Spinal cord (tissue), 9 donors: ENCODE measurements at regions not wholly inside any gene's neighbourhood (a gene's known extent, or its start where the extent isn't known, plus 50 kb on each side); places are given as distances from the start of the nearest gene placed in this dataset.
"Not testable (repeated sequence)": the region's sequence is repeated elsewhere in the genome, so short reads cannot be mapped to it uniquely, and the experiment has no call there.

ENCODE experiments used
- DNase-seq, 6 donors: peaks; one replicate each; pipeline versions ENCODE4 v3.0.0 to v3.0.0-alpha.2; 2013 to 2015; ENCODE audit warnings: low spot score in 6 of 6, low read depth in 4 of 6
- H3K27ac ChIP-seq: one replicate; pipeline ENCODE4 v1.5.1; 2013; ENCODE audit warnings: low read depth, low read length, control low read depth
- H3K27me3 ChIP-seq: one replicate; pipeline ENCODE4 v1.6.1; 2013; ENCODE audit warnings: low read length; ENCODE audit not compliant: control insufficient read depth, insufficient read depth
- H3K36me3 ChIP-seq: one replicate; pipeline ENCODE4 v1.6.1; 2013; ENCODE audit warnings: low read length; ENCODE audit not compliant: control insufficient read depth, insufficient read depth
- H3K4me1 ChIP-seq: one replicate; pipeline ENCODE4 v1.6.1; 2013; ENCODE audit warnings: low read length; ENCODE audit not compliant: control insufficient read depth, insufficient read depth
- H3K4me3 ChIP-seq: one replicate; pipeline ENCODE4 v1.5.1; 2013; ENCODE audit warnings: low read depth, low read length, control low read depth
- H3K9me3 ChIP-seq: one replicate; pipeline ENCODE4 v1.6.1; 2013; ENCODE audit warnings: low read length; ENCODE audit not compliant: control insufficient read depth, insufficient read depth
- WGBS: methylation state at CpG from one replicate; pipeline ENCODE4 v1.1.5; 2013; ENCODE audit warnings: missing lambda C conversion rate; ENCODE audit not compliant: insufficient coverage; 5-methylcytosine and 5-hydroxymethylcytosine counted together
- donor health status: healthy.

- Histone ChIP-seq H3K4me1 (no peaks in the 10 kb centered on the region), H3K9me3 (no peaks in the 10 kb centered on the region), H3K4me3 (no peak overlapping the region), H3K27me3 (no peaks in the 10 kb centered on the region), H3K36me3 (no peaks in the 10 kb centered on the region), H3K27ac (no peak overlapping the region)
- no CpG with 5 or more reads among the region's 1 CpG for WGBS
- no peak for DNase-seq
Observed at GRCh38 chr20:53779822-53780221, 186.2 kb upstream of the ZNF217 start.

GRCh38 chr20:53778736-53779135, 185.1 kb upstream of the ZNF217 start:
- H3K4me1 ChIP-seq, result no peaks in the 10 kb centered on the region
- no peak overlapping the region for H3K27ac ChIP-seq
- WGBS, result 94% methylated on average over 4 of the region's 7 CpGs
- H3K9me3 ChIP-seq, result no peaks in the 10 kb centered on the region
- no peak for DNase-seq
- H3K4me3 ChIP-seq, result no peak overlapping the region
- H3K27me3 ChIP-seq, result no peaks in the 10 kb centered on the region
- no peaks in the 10 kb centered on the region for H3K36me3 ChIP-seq

- Histone ChIP-seq H3K27ac (no peak overlapping the region), H3K4me1 (no peaks in the 10 kb centered on the region), H3K4me3 (no peak overlapping the region), H3K36me3 (no peaks in the 10 kb centered on the region), H3K27me3 (no peaks in the 10 kb centered on the region), H3K9me3 (no peaks in the 10 kb centered on the region)
- WGBS, result 87% methylated on average over 8 of the region's 9 CpGs
- DNase-seq, result no peak
Observed at GRCh38 chr20:53778041-53778516, 184.4 kb upstream of the ZNF217 start.

- 67% methylated on average over 3 of the region's 7 CpGs for WGBS
- DNase-seq, H3K27me3 ChIP-seq: not testable (repeated sequence)
Observed at GRCh38 chr20:53777402-53777801, 183.8 kb upstream of the ZNF217 start.

GRCh38 chr20:53776858-53777257, 183.2 kb upstream of the ZNF217 start:
- no peaks in the 10 kb centered on the region for H3K36me3 ChIP-seq
- no peak for DNase-seq
- WGBS, result 100% methylated on average over 2 of the region's 5 CpGs
- H3K4me3 ChIP-seq, result no peak overlapping the region
- H3K27ac ChIP-seq, result no peak overlapping the region
- H3K27me3 ChIP-seq, result no peaks in the 10 kb centered on the region
- no peaks in the 10 kb centered on the region for H3K4me1 ChIP-seq
- no peaks in the 10 kb centered on the region for H3K9me3 ChIP-seq

More at GRCh38 chr20:53777402-53777801, 183.8 kb upstream of the ZNF217 start:
- not testable (repeated sequence) for H3K9me3 ChIP-seq, H3K36me3 ChIP-seq, H3K27ac ChIP-seq, H3K4me1 ChIP-seq, H3K4me3 ChIP-seq

- no peak for DNase-seq
- 85% methylated on average over 9 of the region's 9 CpGs for WGBS
Observed at GRCh38 chr20:53774461-53775203, 181.0 kb upstream of the ZNF217 start.

GRCh38 chr20:53773792-53774401, 180.3 kb upstream of the ZNF217 start:
- Histone ChIP-seq H3K36me3 (no peaks in the 10 kb centered on the region), H3K9me3 (no peaks in the 10 kb centered on the region), H3K4me1 (no peaks in the 10 kb centered on the region), H3K27me3 (no peaks in the 10 kb centered on the region), H3K4me3 (no peak overlapping the region), H3K27ac (no peak overlapping the region)
- WGBS, result no CpG with 5 or more reads among the region's 1 CpG
- no peak for DNase-seq

More at GRCh38 chr20:53774461-53775203, 181.0 kb upstream of the ZNF217 start:
- Histone ChIP-seq H3K4me1 (no peaks in the 10 kb centered on the region), H3K9me3 (no peaks in the 10 kb centered on the region), H3K4me3 (no peak overlapping the region), H3K27ac (no peak overlapping the region), H3K36me3 (no peaks in the 10 kb centered on the region), H3K27me3 (no peaks in the 10 kb centered on the region)

GRCh38 chr20:53773066-53773791, 179.6 kb upstream of the ZNF217 start:
- H3K36me3 ChIP-seq, H3K4me3 ChIP-seq, H3K4me1 ChIP-seq, DNase-seq, H3K27me3 ChIP-seq, H3K9me3 ChIP-seq, H3K27ac ChIP-seq: not testable (repeated sequence)
- WGBS, result 86% methylated on average over 4 of the region's 10 CpGs

GRCh38 chr20:53769041-53769440, 175.4 kb upstream of the ZNF217 start:
- DNase-seq, result no peak
- no CpG with 5 or more reads among the region's 5 CpGs for WGBS
- no peaks in the 10 kb centered on the region for H3K27me3 ChIP-seq

More at GRCh38 chr20:53769041-53769440, 175.4 kb upstream of the ZNF217 start:
- Histone ChIP-seq H3K27ac (no peak overlapping the region), H3K4me3 (no peak overlapping the region), H3K4me1 (no peaks in the 10 kb centered on the region), H3K9me3 (no peaks in the 10 kb centered on the region), H3K36me3 (no peaks in the 10 kb centered on the region)
